ENCODE measurements at regions not wholly inside any gene's neighbourhood (a gene's known extent, or its start where the extent isn't known, plus 50 kb on each side); places are given as distances from the start of the nearest gene placed in this dataset.

DNA sequence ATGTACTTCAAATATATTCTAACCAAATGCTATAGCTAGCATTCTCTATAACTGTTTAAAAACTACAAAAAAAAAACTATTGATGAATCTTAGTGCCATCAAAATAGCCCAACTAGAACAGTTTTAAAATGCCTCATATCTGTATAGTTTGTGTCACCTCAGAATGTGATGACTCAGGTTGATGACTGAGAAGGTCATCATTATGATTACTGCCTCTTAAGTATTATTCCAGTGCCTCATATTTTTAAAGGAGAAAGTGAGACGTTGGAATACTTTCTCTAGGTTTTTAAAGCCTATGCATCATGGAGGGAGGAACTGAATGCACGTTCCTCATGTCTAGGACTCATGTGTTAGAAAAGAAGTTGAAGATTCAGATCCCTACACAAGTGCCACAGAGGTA, 88.2 kb downstream of the TMA16 start:
- DNase-seq (ENCODE audit: low read depth in 2 of 2) = no peak

DNA sequence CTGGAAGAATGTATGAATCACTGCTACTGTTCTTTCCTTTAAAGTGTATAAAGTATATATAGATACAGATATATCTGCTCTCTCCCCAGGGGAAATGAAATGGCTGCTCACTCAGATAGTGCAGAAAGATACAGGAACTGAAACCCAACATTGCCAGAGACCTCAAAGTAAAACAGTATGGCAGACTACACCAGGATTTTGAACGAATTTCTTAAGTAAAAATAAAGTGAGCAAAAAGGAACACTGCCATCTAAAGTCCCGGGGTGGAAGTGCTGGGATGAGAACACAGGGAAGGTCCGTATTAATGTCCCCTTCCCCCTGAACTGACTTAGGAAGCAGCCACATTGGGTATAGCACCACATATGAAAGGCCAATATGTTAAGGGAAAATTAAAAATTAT, 93.4 kb downstream of the TMA16 start:
- DNase-seq (ENCODE audit: low read depth in 2 of 2) = peak in 1 of 2 experiments; percentile 1

DNA sequence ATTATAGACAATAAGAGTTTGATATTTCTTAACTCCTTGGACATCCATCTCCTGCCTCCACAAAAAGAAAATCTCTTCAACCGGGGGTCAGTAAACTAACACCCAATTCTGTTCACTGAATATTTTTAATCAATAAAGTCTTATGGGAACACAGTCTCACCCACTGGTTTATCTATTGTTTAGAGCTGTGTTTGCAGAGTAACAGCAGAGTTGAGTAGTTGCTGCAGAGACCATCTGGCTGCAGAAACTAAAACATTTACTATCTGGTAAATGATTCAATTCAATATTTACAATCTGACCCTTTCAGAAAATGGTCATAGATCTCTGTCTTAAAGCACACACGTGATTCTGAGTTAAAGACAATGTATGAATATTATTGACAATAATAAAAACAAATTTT, 94.0 kb downstream of the TMA16 start:
- DNase-seq (ENCODE audit: low read depth in 2 of 2) = no peak

DNA sequence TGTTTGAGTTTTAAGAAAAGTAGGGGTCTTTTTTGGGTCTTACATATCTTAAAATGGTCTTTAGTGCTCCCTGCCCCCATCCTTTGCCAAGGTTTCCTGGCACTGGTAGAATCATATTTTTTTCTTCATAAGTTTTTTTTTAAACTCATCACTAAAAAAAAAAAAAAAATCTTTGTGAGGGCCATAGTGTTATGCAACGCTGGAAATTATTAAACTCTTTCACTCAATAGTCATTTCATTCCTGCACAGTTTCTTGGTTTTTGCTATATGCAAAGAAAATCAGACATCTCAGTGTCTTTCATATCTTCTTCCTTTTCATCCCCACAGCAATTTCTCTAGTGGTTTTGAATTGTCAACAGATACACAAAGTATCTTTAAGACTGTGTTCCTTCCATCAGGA, 95.6 kb downstream of the TMA16 start:
- DNase-seq (ENCODE audit: low read depth in 2 of 2) = no peak

DNA sequence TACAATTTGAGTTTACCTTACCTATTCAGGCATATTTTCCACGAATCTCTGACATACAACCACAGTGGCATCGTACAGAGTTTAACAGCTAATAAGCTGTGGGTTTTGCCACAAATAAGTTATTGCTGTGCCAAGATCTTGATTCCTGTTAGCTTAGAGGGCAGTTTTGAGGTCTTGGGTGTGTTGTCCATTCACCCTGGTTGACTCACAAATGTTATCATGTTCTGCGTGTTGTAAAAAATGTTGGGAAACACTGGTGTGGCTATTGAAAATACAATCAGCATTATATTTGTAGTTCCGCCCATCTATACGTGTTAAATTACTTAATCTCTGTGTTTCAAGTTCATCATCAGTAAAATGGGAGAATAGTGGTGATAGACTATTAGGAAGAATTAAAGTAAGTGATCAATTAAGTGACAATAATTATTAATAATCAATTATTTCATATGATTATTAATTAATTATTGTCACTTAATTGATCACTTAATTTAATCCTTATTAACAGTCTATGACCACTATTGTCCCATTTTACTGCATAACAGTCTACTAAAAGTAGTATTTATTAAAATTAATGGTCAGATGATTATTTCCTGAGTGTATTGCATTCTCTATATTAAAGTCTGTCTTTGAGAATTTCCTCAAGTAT, 96.3 kb downstream of the TMA16 start:
- DNase-seq (ENCODE audit: low read depth in 2 of 2) = no peak

DNA sequence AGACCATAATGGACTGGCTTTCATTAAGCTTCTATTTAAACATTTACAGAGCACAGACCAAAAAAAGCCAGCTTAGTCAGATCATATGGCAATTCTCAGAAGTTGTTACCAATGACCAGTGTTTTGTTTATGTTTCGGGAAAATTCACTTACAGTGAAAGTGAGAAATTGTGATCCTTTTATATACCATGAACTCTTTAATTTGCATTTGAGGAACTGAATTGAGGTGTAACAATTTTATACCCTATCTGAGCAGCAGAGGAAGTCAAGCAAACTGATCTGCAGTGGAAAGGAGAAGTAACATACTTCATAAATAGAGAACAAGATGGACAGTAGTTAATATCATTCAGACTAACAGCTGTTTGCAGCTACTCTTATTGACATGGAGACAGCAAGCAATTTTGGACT, 97.1 kb downstream of the TMA16 start:
- no peak for DNase-seq (ENCODE audit: low read depth in 2 of 2)

DNA sequence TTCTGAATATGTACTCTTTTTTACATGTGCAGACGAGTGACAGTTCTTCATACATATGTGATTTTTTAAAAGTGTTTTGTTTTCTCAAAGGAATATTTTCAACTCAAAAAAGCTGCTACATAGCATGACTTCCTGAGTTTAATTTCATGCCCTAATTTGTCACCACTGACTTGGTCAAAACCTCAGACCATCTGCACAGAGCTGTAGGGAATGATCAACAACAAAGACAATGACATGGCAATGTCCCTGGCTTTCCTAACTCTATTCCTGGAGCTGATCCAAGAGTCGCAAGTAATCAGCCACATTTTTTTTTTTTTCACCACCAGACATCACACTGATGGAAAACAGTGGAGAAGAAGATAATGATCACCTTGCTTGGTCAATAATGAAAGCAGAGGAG, 97.7 kb downstream of the TMA16 start:
- DNase-seq (ENCODE audit: low read depth in 2 of 2) = no peak

DNA sequence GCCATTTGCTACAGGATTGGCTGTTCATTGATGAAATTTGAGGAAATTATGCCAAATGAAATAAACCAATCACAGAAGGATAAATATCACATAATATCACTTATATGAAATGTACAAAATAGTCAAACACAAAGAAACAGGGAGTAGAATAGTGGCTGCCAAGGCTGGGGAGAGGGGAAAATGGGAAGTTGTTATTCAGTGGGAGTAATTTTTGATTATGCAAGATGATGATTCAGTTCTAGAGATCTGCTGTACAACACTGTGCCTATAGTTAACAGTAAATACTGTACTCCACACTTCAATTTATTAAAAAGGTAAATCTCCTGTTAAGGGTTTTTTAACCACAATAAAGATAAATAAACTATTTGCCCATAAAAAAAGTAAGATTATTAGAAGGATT, 101.1 kb downstream of the TMA16 start:
- no peak for DNase-seq (ENCODE audit: low read depth in 2 of 2)

DNA sequence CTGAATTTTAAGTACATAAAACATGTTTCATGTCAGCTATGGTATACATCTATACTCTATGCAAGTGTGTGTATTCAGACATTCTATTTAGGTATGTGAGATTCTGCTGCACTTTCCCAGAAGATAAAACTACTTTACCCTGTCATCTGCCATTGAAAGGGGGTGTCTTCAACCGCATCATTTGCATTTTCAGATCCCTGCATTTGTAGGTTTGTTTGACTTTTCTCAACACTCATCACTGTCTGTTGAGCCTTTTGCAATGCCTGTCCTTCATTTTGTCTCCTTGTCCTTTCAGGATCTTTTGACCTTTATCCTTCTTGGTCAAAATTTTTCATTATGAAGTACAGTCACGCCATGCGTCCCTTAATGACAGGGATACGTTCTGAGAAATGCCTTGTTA, 103.5 kb downstream of the TMA16 start:
- DNase-seq (ENCODE audit: low read depth in 2 of 2) = no peak

DNA sequence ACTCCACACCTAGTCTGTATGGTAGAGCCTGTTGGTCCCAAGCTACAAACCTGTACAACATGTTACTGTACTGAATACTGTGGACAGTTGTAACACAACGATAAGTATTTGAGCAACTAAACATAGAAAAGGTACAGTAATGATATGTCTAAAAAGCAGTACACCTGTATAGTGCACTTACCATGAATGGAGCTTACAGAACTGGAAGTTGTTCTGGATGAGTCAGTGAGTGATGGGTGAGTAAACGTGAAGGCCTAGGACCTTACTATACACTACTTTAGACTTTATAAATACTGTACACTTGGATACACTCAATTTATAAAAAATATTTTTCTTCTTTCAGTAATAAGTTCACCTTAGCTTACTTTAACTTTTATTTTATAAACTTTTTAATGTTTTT, 104.0 kb downstream of the TMA16 start:
- DNase-seq (ENCODE audit: low read depth in 2 of 2) = no peak

DNA sequence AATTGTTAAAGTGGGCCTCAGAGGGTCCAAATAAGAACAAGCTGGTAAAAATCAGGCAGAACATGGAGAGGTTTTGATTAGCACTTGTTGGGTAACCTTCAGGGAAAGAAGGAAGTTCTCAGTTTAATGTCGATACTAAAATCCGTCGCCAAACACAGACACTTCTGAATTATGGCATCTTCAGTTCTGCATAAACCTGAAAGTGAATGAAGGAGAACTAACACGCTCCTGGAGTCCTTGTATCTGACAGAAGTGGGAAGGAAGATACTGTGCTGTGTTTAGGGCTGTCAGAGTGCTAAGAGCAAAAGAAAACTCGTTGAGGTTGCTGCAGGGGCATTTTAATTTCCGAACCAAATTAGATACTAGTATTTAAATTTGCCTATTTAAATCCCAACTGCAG, 106.2 kb downstream of the TMA16 start:
- no peak for DNase-seq (ENCODE audit: low read depth in 2 of 2)

DNA sequence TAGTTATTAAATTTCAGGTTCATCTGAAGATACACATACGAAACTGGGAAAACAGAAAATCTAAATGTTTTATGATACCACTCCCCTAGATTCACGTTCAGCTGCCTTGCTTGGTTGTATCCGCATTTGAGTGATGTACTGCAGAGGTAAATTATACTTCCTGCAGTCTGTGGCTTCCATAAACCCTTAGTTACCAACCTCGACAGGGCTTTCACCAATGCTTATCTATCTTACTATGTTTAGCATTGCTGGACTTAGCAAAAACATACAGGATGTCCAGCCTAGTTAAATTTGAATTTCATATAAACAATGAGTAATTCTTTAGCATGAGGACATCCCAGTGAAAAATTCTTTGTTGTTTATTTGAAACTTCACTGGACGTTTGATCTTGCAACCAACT, 108.8 kb downstream of the TMA16 start:
- no peak for DNase-seq (ENCODE audit: low read depth in 2 of 2)

DNA sequence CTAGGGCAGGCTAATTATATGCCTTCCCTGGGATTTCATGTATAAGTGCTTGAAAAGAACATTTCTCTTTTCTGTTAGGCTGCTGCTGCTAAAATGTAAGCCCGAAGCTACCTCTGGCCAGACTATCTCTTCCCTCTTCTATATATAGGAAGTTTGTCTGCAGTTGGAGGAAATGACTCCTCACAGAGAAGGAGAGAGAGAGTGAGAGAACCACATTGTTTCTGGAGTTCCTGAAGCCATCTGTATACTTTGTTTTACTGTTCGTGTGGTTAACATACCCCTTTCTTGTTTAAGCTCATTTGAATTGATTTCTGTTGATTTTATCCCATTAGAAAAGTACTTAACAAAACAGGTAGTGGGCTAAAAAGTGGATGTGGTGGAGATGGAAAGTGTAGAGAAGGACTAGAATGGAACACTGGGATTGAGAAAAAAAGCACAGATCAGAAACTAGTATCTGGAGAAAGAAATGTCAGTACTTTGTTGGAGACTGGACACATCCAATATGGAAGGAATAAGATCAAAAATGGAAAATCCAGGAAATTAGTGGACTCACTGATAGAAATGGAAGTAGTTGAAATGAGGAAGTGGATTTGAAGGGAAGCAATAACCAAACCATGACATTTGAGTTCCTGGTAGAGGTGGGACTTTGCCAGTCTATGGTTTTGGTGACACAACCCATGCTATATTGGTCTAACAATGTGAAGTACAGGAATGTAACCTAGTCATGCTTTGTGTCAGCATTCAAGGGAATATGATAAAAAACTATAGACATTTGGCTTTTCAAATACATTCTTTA, 112.6 kb downstream of the TMA16 start:
- no peak for DNase-seq (ENCODE audit: low read depth in 2 of 2)

DNA sequence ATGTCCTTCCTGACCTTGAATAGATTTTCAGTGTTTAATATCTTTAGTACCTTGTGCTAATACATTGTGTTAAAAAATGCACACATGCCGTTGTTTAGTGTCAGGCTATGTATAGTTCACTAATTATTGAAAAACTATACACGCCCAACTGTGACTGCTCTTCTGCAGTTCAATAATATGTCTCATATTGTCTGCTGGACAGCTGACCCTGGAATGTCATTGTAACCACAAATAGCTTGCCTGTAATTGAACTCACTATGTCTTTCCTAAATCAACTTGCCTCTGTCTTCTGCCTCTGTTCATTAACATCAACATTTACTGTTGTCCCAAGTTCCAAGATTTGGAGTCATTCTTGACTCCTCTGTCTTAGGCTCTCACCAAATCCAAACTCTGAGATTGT, 114.5 kb downstream of the TMA16 start:
- DNase-seq (ENCODE audit: low read depth in 2 of 2) = no peak

DNA sequence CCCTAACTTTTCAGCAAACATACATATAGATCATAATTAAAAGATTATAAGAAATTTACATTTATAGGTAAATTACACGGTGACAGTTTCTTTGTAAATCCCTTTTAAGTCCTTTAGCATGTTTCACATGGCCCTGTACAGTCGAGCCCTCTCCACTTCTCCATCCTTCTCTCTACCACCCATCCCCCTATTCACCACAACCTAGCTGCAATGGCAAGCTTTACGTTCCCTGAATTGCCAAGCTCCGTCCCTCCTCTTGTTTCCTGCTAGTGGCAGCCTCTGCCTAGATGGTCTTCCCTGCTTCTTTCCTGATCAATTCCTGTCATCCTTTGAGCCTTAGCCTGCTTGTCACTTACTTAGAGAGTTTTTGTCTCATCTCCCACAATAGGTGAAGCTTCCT, 116.2 kb downstream of the TMA16 start:
- no peak for DNase-seq (ENCODE audit: low read depth in 2 of 2)

DNA sequence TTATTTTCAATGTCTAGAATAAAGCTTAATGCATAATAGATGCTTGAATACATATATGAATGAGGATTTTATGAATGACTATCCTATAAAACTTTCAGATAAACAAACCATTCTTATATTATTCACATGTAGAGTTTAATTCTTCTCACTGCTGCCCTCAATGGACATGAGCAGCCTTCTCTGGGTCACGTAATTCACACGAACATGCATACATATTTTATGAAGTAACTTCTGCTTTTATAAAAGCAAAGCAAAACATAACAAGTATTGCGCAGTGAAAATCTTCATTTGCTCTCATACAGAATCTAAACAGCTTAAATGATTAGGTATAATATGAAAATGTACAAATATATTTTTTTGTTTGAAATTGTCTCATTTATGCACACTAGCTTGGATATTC, 116.7 kb downstream of the TMA16 start:
- DNase-seq (ENCODE audit: low read depth in 2 of 2) = no peak

DNA sequence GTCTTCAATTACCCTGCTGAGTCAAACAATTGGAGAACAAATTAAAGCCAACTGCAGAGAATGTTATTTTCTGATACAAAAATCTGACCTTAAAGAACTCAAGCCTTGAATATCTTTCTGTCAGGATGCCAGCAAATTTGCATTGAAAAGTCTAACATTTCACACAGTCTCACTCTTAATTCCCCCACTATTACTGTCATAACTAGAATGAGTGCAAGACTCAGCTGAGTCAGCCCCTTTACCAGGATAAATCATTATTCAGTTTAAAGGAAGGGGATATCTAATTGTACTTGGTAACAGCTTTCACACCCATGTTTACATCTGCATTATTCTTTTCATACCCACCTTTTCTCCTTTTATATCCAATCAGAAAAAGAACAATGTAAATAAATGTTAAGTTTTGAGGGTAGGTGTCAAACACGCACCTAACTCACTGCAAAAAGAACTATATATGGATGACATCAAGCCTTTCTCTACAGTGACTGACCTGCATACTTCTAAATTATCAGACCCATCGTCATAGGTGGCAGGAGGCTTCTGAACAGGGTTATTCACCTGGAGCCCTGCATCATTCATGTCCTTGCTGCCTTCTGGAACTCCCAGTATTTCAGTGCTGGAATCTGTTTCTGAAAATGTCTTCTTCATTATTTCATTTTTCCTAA, 117.4 kb downstream of the TMA16 start:
- DNase-seq (ENCODE audit: low read depth in 2 of 2) = no peak

DNA sequence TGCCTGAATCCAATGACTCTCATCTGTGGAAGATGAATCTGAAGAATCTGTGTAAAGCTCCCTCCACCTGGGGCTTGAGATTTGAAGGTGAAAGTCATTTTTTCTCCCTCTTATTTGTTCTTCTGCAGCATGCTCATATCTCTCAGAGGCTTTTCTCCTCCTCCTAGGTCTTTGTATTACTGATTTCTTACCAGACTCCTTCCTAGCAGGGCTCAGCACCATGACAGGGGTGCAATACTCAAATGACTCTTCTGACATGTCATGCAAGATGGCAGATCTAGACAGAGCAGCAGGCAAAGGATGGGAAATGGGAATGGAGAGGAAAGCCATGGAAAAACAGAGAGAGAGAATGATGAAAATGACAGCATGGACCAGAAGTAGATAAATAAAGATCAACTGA, 118.3 kb downstream of the TMA16 start:
- no peak for DNase-seq (ENCODE audit: low read depth in 2 of 2)

DNA sequence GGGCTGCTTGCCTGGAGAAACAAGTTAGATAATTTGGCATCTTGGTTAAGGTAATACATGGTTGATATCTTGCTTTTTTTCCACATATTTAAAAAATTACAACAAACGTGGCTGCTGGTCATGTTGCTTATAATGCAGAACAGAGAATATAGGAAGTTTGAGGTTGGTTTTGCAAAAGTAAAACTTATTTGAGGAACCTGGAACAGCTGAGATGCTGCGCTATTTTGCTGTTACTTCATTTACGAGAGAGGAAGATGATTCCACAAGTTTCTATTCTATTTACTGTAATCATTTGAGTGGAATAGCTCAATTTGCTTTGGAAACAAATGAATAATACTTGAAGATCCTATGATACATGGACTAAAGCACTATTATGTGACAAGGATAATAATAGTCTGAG, 118.9 kb downstream of the TMA16 start:
- no peak for DNase-seq (ENCODE audit: low read depth in 2 of 2)

DNA sequence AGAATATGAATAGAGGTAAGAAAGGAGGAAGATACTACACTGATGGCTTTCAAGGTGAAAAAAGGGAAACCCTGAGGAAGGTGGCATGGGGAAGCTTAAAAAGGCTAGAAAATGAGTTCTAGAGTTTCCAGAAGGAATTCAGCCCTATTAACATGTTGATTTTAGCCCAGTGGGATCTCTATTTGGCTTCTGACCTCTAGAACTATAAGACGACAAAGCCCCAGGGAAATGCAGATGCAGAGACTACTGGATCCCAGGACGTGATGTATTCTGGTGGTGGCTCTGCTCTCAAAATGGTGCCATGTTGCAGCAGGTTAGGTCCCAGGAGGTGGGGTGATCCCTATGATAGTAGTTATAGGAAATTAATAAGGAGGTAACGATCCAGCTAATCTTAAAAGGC, 120.4 kb downstream of the TMA16 start:
- DNase-seq (ENCODE audit: low read depth in 2 of 2) = no peak

DNA sequence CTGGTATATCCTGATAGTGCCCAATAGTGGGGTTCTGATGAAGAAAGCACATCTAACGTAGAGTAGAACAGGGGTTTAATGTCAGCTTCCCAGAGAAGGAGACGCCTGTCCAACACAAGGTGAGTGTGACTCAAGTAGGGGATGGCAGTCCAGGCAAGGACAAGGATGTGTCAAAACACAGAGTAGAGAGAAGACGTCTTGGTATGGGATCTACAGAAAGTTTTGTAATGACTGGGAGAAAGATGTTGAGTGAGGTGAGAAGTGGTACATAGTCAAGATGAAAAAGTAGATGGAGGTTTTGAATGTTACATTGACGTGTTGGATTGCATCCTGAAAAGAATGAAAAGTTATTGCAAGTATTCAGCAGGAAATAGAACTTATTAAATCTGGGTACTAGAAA, 124.4 kb downstream of the TMA16 start:
- DNase-seq (ENCODE audit: low read depth in 2 of 2) = no peak

DNA sequence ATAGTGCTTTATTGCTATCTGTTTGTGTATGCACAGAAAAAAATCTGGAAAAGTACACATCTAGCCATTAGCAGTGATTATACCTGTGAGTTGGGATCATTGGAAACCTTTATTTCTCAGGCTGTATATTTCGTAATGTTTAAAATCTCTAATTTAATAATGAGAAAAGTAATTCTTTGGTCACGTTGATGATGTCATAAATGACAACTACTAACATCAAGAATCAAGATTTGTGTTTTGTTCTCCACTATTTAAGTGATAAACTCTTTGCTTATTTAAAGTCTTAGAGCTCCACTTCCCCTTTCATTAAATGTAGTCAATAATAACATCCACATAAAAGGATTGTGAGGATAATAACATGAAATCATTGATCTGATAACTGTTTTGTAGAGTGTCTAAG, 126.2 kb downstream of the TMA16 start:
- DNase-seq (ENCODE audit: low read depth in 2 of 2) = no peak

DNA sequence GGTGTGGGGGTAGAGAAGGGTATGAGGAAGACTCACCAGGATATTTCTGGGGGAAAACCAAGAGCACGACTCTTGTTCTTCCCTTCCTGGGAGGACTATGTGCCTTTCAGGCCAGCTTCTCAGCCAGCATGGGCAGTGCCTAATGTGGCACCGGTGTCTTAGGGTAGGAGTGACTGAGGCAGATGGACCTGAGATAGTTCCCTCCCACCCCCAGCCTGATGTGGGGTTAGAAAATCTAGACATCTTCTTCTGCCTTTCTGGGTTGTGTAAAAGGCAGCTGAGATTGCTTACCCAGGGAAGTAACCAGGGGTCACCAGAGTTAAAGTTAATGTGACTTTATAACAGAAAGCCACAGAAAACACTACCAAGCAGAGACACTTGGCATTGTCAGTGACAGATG, 127.3 kb downstream of the TMA16 start:
- DNase-seq (ENCODE audit: low read depth in 2 of 2) = no peak
